GM19372 (cell line): ENCODE measurements at regions not wholly inside any gene's neighbourhood (a gene's known extent, or its start where the extent isn't known, plus 50 kb on each side); places are given as distances from the start of the nearest gene placed in this dataset.
"Not testable (repeated sequence)": the region's sequence is repeated elsewhere in the genome, so short reads cannot be mapped to it uniquely, and the experiment has no call there.

Experiments used
- ATAC-seq: cut with Tn5 transposase; IDR thresholded peaks from one replicate; pipeline ENCODE4 v1.9.1; 2021; ENCODE audit warnings: mild to moderate bottlenecking, low read depth, moderate library complexity; ENCODE audit not compliant: unreplicated experiment

GRCh38 chr1:106268070-106268469, 788.4 kb upstream of the PRMT6 start:
- ATAC-seq, result no peak

GRCh38 chr1:106276871-106277270, 779.6 kb upstream of the PRMT6 start:
- ATAC-seq, result no peak

GRCh38 chr1:106277786-106278185, 778.7 kb upstream of the PRMT6 start:
- ATAC-seq, result no peak

- no peak for ATAC-seq
These were observed 777.8 kb upstream of the PRMT6 start for GRCh38 chr1:106278716-106279115.

- ATAC-seq, result no peak
These were observed 767.1 kb upstream of the PRMT6 start for GRCh38 chr1:106289265-106289928.

GRCh38 chr1:106290805-106291501, 765.5 kb upstream of the PRMT6 start:
- no peak for ATAC-seq

GRCh38 chr1:106292130-106292529, 764.3 kb upstream of the PRMT6 start:
- no peak for ATAC-seq

- ATAC-seq, result no peak
These were observed 760.0 kb upstream of the PRMT6 start for GRCh38 chr1:106296431-106296830.

GRCh38 chr1:106304106-106304505, 752.4 kb upstream of the PRMT6 start:
- no peak for ATAC-seq

- ATAC-seq, result no peak
These were observed 736.9 kb upstream of the PRMT6 start for GRCh38 chr1:106319612-106320011.

- ATAC-seq, result no peak
These were observed 730.9 kb upstream of the PRMT6 start for GRCh38 chr1:106325600-106325999.

GRCh38 chr1:106344494-106344893, 712.0 kb upstream of the PRMT6 start:
- no peak for ATAC-seq

- no peak for ATAC-seq
These were observed 696.2 kb upstream of the PRMT6 start for GRCh38 chr1:106360252-106360651.

GRCh38 chr1:106366627-106367319, 689.7 kb upstream of the PRMT6 start:
- no peak for ATAC-seq

- no peak for ATAC-seq
These were observed 678.2 kb upstream of the PRMT6 start for GRCh38 chr1:106378261-106378660.

- no peak for ATAC-seq
These were observed 675.7 kb upstream of the PRMT6 start for GRCh38 chr1:106380772-106381171.

GRCh38 chr1:106389160-106389559, 667.3 kb upstream of the PRMT6 start:
- not testable (repeated sequence) for ATAC-seq

- no peak for ATAC-seq
These were observed 663.4 kb upstream of the PRMT6 start for GRCh38 chr1:106393046-106393445.

GRCh38 chr1:106396020-106396419, 660.5 kb upstream of the PRMT6 start:
- ATAC-seq, result no peak

- ATAC-seq, result no peak
These were observed 658.1 kb upstream of the PRMT6 start for GRCh38 chr1:106398391-106398790.

- no peak for ATAC-seq
These were observed 650.4 kb upstream of the PRMT6 start for GRCh38 chr1:106406114-106406513.

GRCh38 chr1:106412321-106412720, 644.2 kb upstream of the PRMT6 start:
- ATAC-seq, result not testable (repeated sequence)
